ENCODE measurements at regions not wholly inside any gene's neighbourhood (a gene's known extent, or its start where the extent isn't known, plus 50 kb on each side); places are given as distances from the start of the nearest gene placed in this dataset.

DNA sequence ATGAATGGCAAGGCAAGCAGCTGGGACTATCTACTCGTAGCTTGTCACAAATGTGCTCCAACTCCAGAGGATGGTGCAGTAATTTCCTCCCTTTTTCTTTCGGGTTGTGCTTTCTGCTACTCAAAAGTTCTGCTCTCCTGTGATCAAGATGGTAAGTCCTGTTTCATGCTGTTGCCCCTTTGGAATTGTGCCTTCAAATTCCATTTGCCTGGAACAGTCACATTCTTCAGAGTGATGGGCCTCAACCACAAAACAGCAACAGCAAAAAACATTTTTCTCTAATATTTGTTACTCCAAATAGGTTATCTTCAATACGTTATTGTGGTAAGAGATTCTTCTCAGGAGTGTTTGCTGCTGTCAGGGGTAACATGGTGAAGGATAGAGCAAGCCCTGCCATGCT lies 209.3 kb downstream of the PALM2AKAP2 start:
- peaks cover 0 to 8% (median 2%) of the 10 kb centered on the region in 4 donors for H3K4me1 Mint-ChIP-seq
- no peak overlapping the region for H3K4me3 ChIP-seq (ENCODE audit: low read depth, low read length)
- H3K27ac Mint-ChIP-seq, result no peak overlapping the region
- no peaks in the 10 kb centered on the region for H3K27me3 Mint-ChIP-seq
- peaks cover 4% of the 10 kb centered on the region for H3K36me3 Mint-ChIP-seq
- DNase-seq (no peak), ATAC-seq (ENCODE audit: low read depth in 2 of 2) (no peak)
- H3K4me1 ChIP-seq (ENCODE audit: control insufficient read depth, insufficient read depth, low read length, poor library complexity, severe bottlenecking), result no peaks in the 10 kb centered on the region
- no peak overlapping the region for H3K27ac ChIP-seq (ENCODE audit: insufficient read depth, low read length, poor library complexity, severe bottlenecking)
- peaks cover 0 to 6% of the 10 kb centered on the region in 2 experiments for H3K9me3 ChIP-seq (ENCODE audit: control insufficient read depth in 2 of 2, low read length in 2 of 2)
- no peaks in the 10 kb centered on the region for H3K36me3 ChIP-seq (ENCODE audit: control insufficient read depth, insufficient read depth, low read length)
- peaks cover 0 to 13% (median 4%) of the 10 kb centered on the region in 7 donors for H3K9me3 Mint-ChIP-seq
- H3K4me3 Mint-ChIP-seq, result no peak overlapping the region
- H3K27me3 ChIP-seq (ENCODE audit: control insufficient read depth, insufficient read depth, low read length), result no peaks in the 10 kb centered on the region

DNA sequence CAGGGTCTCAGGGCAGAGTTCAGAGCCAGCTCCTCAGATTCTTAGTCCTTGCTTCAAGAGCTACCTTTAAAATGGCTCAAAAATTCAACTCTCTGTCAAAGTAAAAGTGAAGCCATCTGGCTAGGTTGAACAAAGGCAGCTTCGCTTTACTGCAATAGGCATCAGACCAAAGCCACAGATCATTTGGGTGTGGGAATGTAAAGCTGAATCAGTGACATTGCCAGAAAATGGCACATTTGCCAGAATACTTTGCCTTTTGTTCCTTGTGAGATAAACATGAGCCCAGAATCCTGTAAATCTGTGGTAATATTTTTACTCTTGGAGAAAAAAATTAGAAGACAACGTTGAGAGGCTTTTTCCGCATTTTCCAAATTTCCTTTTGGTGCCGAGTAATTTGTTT lies 210.5 kb downstream of the PALM2AKAP2 start:
- H3K4me1 Mint-ChIP-seq, result peaks cover 0 to 8% (median 2%) of the 10 kb centered on the region in 4 donors
- no peak overlapping the region for H3K4me3 Mint-ChIP-seq
- DNase-seq, result no peak
- Histone ChIP-seq H3K27ac (ENCODE audit: insufficient read depth, low read length, poor library complexity, severe bottlenecking) (no peak overlapping the region), H3K27me3 (ENCODE audit: control insufficient read depth, insufficient read depth, low read length) (no peaks in the 10 kb centered on the region), H3K36me3 (ENCODE audit: control insufficient read depth, insufficient read depth, low read length) (no peaks in the 10 kb centered on the region), H3K9me3 (ENCODE audit: control insufficient read depth in 2 of 2, low read length in 2 of 2) (peaks cover 2 to 6% of the 10 kb centered on the region in 2 experiments), H3K4me3 (ENCODE audit: low read depth, low read length) (no peak overlapping the region), H3K4me1 (ENCODE audit: control insufficient read depth, insufficient read depth, low read length, poor library complexity, severe bottlenecking) (no peaks in the 10 kb centered on the region)
- no peak for ATAC-seq (ENCODE audit: low read depth in 2 of 2)
- peaks cover 0 to 16% (median 6%) of the 10 kb centered on the region in 7 donors for H3K9me3 Mint-ChIP-seq
- peaks cover 4% of the 10 kb centered on the region for H3K27me3 Mint-ChIP-seq
- H3K36me3 Mint-ChIP-seq, result peaks cover 4% of the 10 kb centered on the region
- H3K27ac Mint-ChIP-seq, result no peak overlapping the region

DNA sequence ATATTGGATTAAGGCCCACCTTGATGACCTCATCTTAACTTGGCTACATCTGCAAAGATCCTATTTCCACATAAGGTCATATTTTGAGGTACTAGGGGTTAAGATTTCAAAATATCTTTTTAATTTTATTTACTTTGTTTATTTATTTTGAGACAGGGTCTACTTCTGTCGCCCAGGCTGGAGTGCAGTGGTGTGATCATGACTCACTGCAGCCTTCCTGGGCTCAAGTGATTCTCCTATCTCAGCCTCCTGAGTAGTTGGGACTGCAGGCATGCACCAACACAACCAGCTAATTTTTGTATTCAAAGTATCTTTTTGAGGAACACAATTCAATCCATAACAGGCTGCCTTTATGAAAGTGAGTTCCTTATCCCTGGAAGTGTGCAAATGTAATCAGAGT lies 212.3 kb downstream of the PALM2AKAP2 start:
- Mint-ChIP-seq H3K36me3 (peaks cover 4% of the 10 kb centered on the region), H3K27me3 (peaks cover 4% of the 10 kb centered on the region), H3K9me3 (peaks cover 0 to 21% (median 6%) of the 10 kb centered on the region in 7 donors), H3K27ac (no peak overlapping the region), H3K4me1 (peaks cover 0 to 4% (median 1%) of the 10 kb centered on the region in 4 donors), H3K4me3 (no peak overlapping the region)
- peaks cover 5 to 6% of the 10 kb centered on the region in 2 experiments for H3K9me3 ChIP-seq (ENCODE audit: control insufficient read depth in 2 of 2, low read length in 2 of 2)
- H3K4me3 ChIP-seq (ENCODE audit: low read depth, low read length), result no peak overlapping the region
- H3K36me3 ChIP-seq (ENCODE audit: control insufficient read depth, insufficient read depth, low read length), result no peaks in the 10 kb centered on the region
- no peaks in the 10 kb centered on the region for H3K27me3 ChIP-seq (ENCODE audit: control insufficient read depth, insufficient read depth, low read length)
- ATAC-seq (ENCODE audit: low read depth in 2 of 2), result no peak
- no peak overlapping the region for H3K27ac ChIP-seq (ENCODE audit: insufficient read depth, low read length, poor library complexity, severe bottlenecking)
- H3K4me1 ChIP-seq (ENCODE audit: control insufficient read depth, insufficient read depth, low read length, poor library complexity, severe bottlenecking), result no peaks in the 10 kb centered on the region
- no peak for DNase-seq

DNA sequence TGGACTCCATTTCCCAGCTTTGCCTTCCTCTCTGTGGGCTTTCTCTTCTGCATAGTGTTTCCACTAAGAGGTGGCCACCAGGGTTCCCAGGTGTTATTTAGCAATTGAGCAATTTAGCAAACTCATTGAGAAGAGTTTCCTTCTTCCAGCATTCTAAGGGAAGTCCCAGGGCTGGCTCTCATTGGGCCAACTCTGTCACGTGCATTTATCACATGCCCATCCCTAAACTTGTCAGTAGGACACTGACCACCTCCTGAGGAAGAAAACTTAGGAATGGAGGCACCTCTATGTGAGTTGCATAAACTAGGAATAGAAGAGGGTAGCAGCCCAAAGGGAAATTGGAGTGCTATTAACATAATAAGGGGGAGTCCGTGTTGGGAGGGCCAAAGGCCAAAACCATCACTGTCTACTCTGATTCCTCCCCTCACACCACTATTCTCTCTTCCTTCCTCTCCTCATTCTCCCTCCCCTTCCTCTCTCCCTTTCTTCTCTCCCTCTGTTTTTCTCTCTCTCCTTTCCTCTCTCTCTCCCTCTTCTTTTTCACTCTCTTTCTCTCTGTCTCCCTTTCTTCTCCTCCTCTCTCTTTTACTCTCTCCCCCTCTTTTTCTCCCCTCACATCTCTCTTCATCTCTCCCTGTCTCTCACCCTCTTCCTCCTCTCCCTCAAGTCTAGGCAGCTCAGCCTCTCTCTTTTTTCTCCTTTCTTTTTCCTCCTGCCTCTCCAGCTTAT lies 213.4 kb downstream of the PALM2AKAP2 start:
- no peaks in the 10 kb centered on the region for H3K36me3 Mint-ChIP-seq
- H3K9me3 Mint-ChIP-seq, result peaks cover 0 to 19% (median 4%) of the 10 kb centered on the region in 7 donors
- Histone ChIP-seq H3K27ac (ENCODE audit: insufficient read depth, low read length, poor library complexity, severe bottlenecking) (no peak overlapping the region), H3K27me3 (ENCODE audit: control insufficient read depth, insufficient read depth, low read length) (no peaks in the 10 kb centered on the region), H3K4me1 (ENCODE audit: control insufficient read depth, insufficient read depth, low read length, poor library complexity, severe bottlenecking) (no peaks in the 10 kb centered on the region), H3K36me3 (ENCODE audit: control insufficient read depth, insufficient read depth, low read length) (no peaks in the 10 kb centered on the region), H3K9me3 (ENCODE audit: control insufficient read depth in 2 of 2, low read length in 2 of 2) (peaks cover 5 to 6% of the 10 kb centered on the region in 2 experiments), H3K4me3 (ENCODE audit: low read depth, low read length) (no peak overlapping the region)
- H3K27me3 Mint-ChIP-seq, result peaks cover 4% of the 10 kb centered on the region
- no peak for DNase-seq
- H3K4me3 Mint-ChIP-seq, result no peak overlapping the region
- no peak for ATAC-seq (ENCODE audit: low read depth in 2 of 2)
- H3K27ac Mint-ChIP-seq, result no peak overlapping the region
- peaks cover 0 to 5% (median 2%) of the 10 kb centered on the region in 4 donors for H3K4me1 Mint-ChIP-seq

GRCh38 chr9:109994141-109994540 lies 213.8 kb downstream of the C9orf152 start:
- Mint-ChIP-seq H3K27ac (no peak overlapping the region), H3K27me3 (peaks cover 4% of the 10 kb centered on the region), H3K4me1 (peaks cover 0 to 5% (median 2%) of the 10 kb centered on the region in 4 donors), H3K9me3 (peaks cover 0 to 14% (median 1%) of the 10 kb centered on the region in 7 donors), H3K4me3 (no peak overlapping the region), H3K36me3 (no peaks in the 10 kb centered on the region)
- H3K36me3 ChIP-seq (ENCODE audit: control insufficient read depth, insufficient read depth, low read length), result no peaks in the 10 kb centered on the region
- H3K9me3 ChIP-seq (ENCODE audit: control insufficient read depth in 2 of 2, low read length in 2 of 2), result peaks cover 5% of the 10 kb centered on the region in 2 experiments
- ATAC-seq (ENCODE audit: low read depth in 2 of 2) (no peak), DNase-seq (no peak)
- no peak overlapping the region for H3K4me3 ChIP-seq (ENCODE audit: low read depth, low read length)
- H3K4me1 ChIP-seq (ENCODE audit: control insufficient read depth, insufficient read depth, low read length, poor library complexity, severe bottlenecking), result no peaks in the 10 kb centered on the region
- H3K27me3 ChIP-seq (ENCODE audit: control insufficient read depth, insufficient read depth, low read length), result no peaks in the 10 kb centered on the region
- H3K27ac ChIP-seq (ENCODE audit: insufficient read depth, low read length, poor library complexity, severe bottlenecking), result no peak overlapping the region

- Histone ChIP-seq H3K36me3 (ENCODE audit: control insufficient read depth, insufficient read depth, low read length) (no peaks in the 10 kb centered on the region), H3K4me3 (ENCODE audit: low read depth, low read length) (no peak overlapping the region), H3K9me3 (ENCODE audit: control insufficient read depth in 2 of 2, low read length in 2 of 2) (peaks cover 0 to 5% of the 10 kb centered on the region in 2 experiments), H3K27me3 (ENCODE audit: control insufficient read depth, insufficient read depth, low read length) (no peaks in the 10 kb centered on the region), H3K4me1 (ENCODE audit: control insufficient read depth, insufficient read depth, low read length, poor library complexity, severe bottlenecking) (no peaks in the 10 kb centered on the region), H3K27ac (ENCODE audit: insufficient read depth, low read length, poor library complexity, severe bottlenecking) (no peak overlapping the region)
- peaks cover 3% of the 10 kb centered on the region for H3K36me3 Mint-ChIP-seq
- no peak overlapping the region for H3K27ac Mint-ChIP-seq
- ATAC-seq (ENCODE audit: low read depth in 2 of 2) (no peak), DNase-seq (no peak)
- peaks cover 4% of the 10 kb centered on the region for H3K27me3 Mint-ChIP-seq
- peaks cover 0 to 5% (median 2%) of the 10 kb centered on the region in 4 donors for H3K4me1 Mint-ChIP-seq
- H3K4me3 Mint-ChIP-seq, result no peak overlapping the region
- peaks cover 0 to 25% (median 0%) of the 10 kb centered on the region in 7 donors for H3K9me3 Mint-ChIP-seq
Observed at GRCh38 chr9:109996936-109997580, 210.9 kb downstream of the C9orf152 start.

GRCh38 chr9:109997682-109998081 lies 210.3 kb downstream of the C9orf152 start:
- Histone ChIP-seq H3K27ac (ENCODE audit: insufficient read depth, low read length, poor library complexity, severe bottlenecking) (no peak overlapping the region), H3K4me1 (ENCODE audit: control insufficient read depth, insufficient read depth, low read length, poor library complexity, severe bottlenecking) (no peaks in the 10 kb centered on the region), H3K9me3 (ENCODE audit: control insufficient read depth in 2 of 2, low read length in 2 of 2) (peaks cover 0 to 7% of the 10 kb centered on the region in 2 experiments), H3K27me3 (ENCODE audit: control insufficient read depth, insufficient read depth, low read length) (no peaks in the 10 kb centered on the region), H3K4me3 (ENCODE audit: low read depth, low read length) (no peak overlapping the region), H3K36me3 (ENCODE audit: control insufficient read depth, insufficient read depth, low read length) (no peaks in the 10 kb centered on the region)
- no peak for ATAC-seq (ENCODE audit: low read depth in 2 of 2)
- no peak for DNase-seq
- Mint-ChIP-seq H3K27me3 (peaks cover 4% of the 10 kb centered on the region), H3K27ac (peak overlapping the region in 1 of 3 donors; percentile 33), H3K9me3 (peaks cover 0 to 26% (median 1%) of the 10 kb centered on the region in 7 donors), H3K4me1 (peaks cover 0 to 5% (median 1%) of the 10 kb centered on the region in 4 donors), H3K4me3 (no peak overlapping the region), H3K36me3 (peaks cover 3% of the 10 kb centered on the region)
